ENCODE measurements at regions not wholly inside any gene's neighbourhood (a gene's known extent, or its start where the extent isn't known, plus 50 kb on each side); places are given as distances from the start of the nearest gene placed in this dataset.

DNA sequence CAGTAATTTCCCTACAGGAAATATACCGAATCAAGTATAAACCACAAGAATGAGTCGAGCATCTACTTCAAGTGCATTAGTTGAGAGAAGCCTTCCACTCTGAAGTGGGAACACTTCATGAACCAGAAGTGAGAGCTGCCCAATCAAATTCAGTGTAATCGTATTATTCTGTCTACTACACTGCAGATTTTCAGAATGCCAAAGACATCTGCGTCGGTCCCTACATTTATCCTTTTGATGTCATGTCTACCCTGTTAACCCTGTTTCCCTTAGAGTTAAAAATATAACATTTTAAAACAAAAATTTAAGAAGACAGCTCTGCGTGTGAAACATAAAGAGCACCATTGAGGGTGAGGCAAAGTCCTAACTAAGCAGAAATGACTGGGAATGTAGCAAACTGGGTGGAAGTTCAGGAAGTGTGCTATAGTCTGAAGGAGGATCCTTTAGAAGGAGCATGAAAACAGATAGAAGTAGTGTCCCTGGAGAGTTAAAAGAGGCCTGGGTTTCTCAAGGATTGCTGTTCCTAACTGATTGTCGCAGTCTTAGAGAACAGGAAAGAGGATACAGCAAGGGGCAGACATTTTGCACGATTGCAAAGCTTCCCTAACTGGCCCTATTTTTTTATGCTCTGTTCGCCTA, 291.2 kb downstream of the PTPRC start:
- TF ChIP-seq, protein P1, sequence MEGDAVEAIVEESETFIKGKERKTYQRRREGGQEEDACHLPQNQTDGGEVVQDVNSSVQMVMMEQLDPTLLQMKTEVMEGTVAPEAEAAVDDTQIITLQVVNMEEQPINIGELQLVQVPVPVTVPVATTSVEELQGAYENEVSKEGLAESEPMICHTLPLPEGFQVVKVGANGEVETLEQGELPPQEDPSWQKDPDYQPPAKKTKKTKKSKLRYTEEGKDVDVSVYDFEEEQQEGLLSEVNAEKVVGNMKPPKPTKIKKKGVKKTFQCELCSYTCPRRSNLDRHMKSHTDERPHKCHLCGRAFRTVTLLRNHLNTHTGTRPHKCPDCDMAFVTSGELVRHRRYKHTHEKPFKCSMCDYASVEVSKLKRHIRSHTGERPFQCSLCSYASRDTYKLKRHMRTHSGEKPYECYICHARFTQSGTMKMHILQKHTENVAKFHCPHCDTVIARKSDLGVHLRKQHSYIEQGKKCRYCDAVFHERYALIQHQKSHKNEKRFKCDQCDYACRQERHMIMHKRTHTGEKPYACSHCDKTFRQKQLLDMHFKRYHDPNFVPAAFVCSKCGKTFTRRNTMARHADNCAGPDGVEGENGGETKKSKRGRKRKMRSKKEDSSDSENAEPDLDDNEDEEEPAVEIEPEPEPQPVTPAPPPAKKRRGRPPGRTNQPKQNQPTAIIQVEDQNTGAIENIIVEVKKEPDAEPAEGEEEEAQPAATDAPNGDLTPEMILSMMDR (IDR thresholded peaks at IDR 0.05; ENCODE audit: low read depth, low read length) = no peak
- H3K4me3 ChIP-seq (ENCODE audit: low read depth, low read length) = no peak overlapping the region; the same call in 1 of the 2 replicates

DNA sequence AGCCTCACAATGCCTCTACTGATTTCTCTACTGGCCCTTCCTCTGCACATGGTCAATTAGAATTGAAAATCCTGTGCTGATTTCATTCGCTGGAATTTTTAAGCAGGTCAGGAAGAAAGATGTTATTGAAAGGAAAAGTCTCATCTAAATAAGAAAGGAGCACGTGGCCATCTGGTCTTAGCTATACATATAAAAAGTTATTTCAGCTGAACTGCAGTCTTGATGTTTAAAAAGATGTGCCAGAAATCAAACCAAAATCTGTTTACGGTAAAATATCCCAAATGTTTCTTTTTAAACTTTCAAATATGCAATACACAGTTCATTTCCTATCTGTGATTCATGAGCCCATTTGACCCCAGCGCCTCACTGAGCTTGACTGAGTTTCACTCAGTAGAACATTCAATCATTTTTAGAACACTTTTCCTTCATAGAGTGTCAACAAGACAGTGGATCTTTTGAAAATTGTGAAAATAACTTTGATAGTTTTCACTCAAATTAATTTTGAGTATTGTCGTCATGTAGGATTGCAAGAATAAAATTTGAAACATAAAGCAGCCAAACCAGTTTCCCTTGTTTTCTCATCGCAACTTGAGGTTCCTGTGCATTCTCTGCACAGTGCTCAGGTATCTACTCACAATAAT, 293.6 kb downstream of the PTPRC start:
- TF ChIP-seq, protein P1 (IDR thresholded peaks at IDR 0.05; ENCODE audit: low read depth, low read length) = no peak
- H3K4me3 ChIP-seq (ENCODE audit: low read depth, low read length) = peak overlapping the region; percentile 29

DNA sequence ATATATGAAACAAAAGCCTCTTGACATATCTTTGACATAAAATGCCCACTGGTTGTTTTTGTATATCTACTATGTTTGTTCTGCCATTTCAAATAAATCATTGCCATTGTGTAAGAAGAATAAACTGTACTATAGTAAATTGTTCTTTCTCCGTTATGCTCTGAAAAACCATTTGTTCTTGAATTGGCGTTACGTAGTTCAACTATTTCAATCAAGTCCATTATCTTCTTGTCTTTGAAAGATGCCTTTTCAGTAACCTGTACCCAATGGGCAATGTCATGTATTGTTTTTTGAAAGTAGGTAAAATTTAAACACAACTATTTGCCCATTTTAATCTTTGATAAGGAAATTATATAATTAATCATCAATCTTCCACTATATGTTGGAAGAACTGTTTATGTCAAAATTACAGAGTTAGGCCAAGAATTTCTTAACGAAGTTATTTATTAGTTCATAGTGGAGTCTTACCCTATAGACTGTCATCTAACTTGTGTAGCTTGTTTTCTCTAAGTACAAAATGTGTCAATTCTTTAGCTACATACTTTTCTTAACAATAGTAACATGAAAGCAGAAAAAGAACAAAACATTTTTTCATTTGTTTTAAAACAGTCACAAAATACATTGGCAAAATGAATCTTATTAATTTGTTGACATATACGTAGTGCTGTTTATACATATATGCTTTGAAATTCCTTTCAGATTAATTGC, 294.8 kb downstream of the PTPRC start:
- H3K4me3 ChIP-seq (ENCODE audit: low read depth, low read length) = peak overlapping the region; percentile 79
- TF ChIP-seq, protein P1 (IDR thresholded peaks at IDR 0.05; ENCODE audit: low read depth, low read length) = no peak

DNA sequence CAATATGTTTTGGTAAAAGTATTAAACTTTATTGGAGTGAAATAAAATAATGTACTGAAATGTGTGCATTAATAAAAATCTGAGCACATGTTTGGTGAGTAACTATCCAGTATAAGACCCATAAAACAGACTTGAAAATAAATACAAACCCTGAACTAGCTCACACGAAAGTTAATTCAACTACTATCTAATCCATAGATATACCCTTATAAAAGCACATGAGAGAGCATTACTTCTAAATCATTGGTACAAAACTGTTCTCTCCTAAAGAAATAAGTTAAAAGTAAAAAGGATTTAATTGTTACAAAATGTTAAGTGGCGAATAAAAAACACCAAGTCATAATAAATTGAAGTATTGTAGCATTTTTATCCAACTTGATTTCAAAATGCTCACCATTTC, 295.6 kb downstream of the PTPRC start:
- TF ChIP-seq, protein P1 (IDR thresholded peaks at IDR 0.05; ENCODE audit: low read depth, low read length) = no peak
- H3K4me3 ChIP-seq (ENCODE audit: low read depth, low read length) = peak overlapping the region; percentile 79

DNA sequence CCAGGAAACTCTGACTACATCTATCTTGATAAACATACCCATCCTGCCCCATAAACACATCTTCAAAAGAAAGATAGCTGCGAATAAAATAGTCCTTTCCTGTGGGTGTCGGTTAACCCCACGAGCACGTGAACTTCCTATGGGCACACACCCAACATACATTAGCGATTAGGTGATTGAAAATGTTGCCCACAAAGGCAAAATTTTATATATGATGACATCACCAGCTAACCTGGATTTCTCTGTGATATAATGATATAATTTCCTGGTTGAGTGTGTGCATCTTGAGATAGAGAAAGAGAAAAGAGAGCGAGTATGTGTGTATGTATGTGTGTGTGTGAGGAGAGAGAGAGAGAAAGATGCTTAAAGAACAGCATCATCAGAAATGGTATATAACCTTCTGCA, 296.1 kb downstream of the PTPRC start:
- TF ChIP-seq, protein P1 (IDR thresholded peaks at IDR 0.05; ENCODE audit: low read depth, low read length) = no peak
- peak overlapping the region; percentile 79 for H3K4me3 ChIP-seq (ENCODE audit: low read depth, low read length)

DNA sequence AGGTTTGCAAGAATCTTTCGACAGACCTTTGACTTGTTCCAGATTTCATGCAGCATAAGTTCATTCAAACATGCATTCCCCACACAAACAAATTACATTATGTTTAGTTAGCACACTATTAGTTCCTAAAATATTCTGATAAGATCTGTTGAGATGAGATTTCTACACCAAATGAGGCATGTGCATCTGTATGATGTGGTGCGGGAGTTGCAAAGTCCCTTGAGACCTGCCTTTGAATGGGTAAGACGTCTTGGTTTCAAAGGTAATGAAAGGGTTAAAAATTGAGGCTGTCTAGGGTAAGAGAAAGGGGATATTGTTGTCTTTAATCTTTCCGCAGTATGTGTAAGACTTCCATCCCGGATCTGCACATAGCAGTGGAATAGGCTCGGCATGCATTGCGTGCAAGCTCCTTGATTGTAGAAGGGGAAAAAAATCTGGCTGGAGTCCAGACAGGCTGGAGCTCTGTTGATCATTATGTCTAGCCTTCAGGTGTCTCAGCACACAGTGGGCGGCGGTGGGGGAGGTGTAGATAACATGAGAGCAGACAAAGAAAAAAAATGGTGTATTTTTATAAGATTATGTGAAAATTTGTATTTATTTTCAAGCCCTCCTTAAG, 296.6 kb downstream of the PTPRC start:
- TF ChIP-seq, protein P1 (IDR thresholded peaks at IDR 0.05; ENCODE audit: low read depth, low read length) = no peak
- H3K4me3 ChIP-seq (ENCODE audit: low read depth, low read length) = peak overlapping the region; percentile 79
